TTC549 (cell line): ENCODE measurements at regions not wholly inside any gene's neighbourhood (a gene's known extent, or its start where the extent isn't known, plus 50 kb on each side); places are given as distances from the start of the nearest gene placed in this dataset.

ENCODE experiments used
- FAIRE-seq: peaks from 2 replicates; lab custom pipeline; 2012; peaks lifted over from hg19 to GRCh38; lab: Jason Lieb, UNC

DNA sequence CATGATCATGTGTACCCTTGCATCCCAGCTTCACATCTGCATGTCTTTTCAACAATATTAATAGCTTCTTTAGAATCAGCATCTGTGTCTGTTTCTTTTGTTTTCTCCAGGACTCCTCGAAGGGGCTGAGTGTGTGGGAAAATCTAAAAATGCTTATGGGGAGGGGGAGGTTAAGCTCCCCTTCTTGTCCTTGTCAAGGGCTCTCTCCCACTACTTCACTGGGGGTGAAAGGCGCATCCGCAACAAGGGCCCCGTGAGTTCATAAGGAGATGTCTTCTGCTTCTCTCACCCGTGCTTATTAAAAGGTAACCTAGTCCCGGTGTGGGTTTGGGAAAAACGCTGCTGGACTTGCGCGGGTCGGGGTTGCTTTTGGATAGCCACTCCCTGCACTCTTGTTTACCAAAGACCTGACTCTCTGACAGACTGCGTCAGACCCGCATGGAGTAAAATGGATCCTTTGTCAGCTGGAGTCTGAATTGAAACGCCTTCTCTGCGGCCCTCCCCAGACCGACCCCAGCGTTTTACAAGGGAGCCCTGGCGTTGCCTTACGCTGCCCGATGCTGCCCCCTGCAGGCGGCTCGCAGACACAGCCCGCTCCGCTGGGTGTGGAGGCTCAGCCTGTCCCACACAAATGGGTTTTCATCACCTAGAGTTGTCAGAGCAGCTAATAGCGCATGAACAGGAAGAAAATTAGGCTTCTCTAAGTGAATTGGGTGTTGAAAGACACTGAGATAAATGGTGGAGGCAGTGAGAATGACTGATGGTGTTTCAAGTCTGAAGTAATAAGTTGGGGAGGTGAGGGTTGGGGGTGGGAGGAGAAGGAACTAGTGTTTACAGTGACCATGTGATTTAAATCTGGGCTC is 53.8 kb downstream of the IER5 start:
- peak; percentile 88 for FAIRE-seq

- FAIRE-seq, result no peak
Observed at GRCh38 chr1:181143102-181143859, 54.8 kb downstream of the IER5 start.

- FAIRE-seq, result no peak
Observed at GRCh38 chr1:181144238-181144637, 55.7 kb downstream of the IER5 start.

GRCh38 chr1:181148636-181149035 is 60.1 kb downstream of the IER5 start:
- no peak for FAIRE-seq

DNA sequence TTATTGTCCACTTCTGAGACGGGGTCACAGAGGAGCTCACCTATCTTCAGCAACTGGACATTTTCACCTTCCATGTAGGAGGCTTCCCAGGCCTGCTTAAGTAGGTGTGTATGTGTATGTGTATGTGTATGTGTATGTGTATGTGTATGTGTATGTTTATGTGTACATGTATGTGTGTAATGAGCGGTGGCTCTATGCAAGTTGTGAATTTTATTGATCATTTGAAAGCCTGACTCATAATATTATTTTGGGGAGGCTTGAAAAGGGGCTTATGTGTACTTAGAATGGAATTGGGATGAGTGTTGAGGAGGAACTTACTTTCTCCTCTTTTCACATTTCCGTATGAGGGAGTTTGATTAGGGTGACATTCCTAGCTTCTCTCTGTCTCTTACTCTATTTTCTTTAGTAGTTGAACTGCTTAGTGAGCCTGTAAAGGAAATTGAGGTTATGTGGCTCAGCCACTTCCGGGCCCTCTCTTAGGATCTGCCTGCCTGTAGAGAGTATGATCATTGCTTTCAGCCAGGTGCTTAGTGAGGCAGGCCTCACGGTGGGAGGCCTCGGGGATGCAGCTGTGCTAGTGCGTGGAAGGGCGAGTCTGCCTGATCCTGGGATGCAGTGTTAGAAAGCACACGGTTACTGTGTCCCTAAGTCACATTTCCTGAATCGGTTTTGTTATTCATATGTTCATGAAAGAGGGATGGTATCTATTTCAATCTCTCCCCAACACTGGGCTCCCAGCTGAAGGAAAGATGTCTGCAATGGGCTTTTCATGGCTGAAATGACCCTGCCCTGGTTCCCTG is 61.0 kb downstream of the IER5 start:
- no peak for FAIRE-seq

GRCh38 chr1:181150273-181150672 is 61.8 kb downstream of the IER5 start:
- FAIRE-seq, result no peak

GRCh38 chr1:181150842-181151241 is 62.3 kb downstream of the IER5 start:
- FAIRE-seq, result no peak

- no peak for FAIRE-seq
Observed at GRCh38 chr1:181151378-181152326, 63.2 kb downstream of the IER5 start.

DNA sequence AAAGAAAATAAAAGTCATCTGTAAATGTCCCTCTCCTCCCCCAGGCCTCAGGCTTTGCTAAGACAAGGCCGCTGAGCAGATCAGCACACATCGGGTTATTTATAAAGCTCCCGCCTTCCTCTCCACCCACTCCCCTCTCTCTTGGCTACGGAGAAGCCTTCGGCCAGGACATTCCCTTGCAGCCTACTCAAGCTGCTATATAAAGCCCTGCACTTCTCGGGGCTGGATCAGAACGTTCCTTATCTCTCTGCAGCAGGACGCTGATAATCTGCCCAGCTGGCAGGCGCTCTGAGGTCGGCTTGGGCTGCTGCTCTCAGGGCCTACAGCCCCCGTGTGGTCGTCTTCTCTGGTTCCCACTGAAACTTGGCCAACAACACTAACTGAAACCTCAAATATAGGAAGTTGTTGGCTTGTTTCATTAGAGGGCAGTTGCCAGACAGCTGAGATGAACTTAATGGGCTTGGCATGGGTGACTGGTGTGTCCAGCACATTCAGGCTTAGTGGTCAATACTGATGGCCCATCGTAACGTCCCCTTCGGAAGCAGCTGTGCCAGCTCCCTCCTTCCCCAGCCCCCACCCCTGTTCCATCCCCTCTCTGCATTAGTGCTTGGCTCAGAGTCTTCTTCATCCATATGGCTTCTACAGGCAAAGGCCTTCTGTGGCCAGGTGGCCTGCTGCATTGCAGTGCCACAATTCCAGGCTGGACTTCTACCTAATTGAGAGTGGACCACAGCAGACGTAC is 64.6 kb downstream of the IER5 start:
- FAIRE-seq, result no peak

DNA sequence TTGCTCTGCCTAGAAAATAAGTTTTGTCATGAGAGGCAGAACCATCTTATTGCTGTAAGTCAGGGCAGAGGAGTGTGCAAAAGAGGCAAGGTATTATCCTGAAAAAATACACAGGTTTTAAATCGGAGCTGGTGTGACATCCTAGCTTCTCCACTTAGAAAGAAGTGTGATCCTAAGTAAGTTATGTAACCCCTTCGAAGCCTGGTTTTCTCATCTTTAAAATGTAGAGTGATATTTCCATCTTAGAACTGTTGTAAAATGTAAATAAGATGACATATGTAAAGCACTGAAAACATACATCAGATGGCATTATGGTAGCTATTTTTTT is 65.1 kb downstream of the IER5 start:
- no peak for FAIRE-seq

GRCh38 chr1:181155339-181155738 is 66.8 kb downstream of the IER5 start:
- FAIRE-seq, result no peak

DNA sequence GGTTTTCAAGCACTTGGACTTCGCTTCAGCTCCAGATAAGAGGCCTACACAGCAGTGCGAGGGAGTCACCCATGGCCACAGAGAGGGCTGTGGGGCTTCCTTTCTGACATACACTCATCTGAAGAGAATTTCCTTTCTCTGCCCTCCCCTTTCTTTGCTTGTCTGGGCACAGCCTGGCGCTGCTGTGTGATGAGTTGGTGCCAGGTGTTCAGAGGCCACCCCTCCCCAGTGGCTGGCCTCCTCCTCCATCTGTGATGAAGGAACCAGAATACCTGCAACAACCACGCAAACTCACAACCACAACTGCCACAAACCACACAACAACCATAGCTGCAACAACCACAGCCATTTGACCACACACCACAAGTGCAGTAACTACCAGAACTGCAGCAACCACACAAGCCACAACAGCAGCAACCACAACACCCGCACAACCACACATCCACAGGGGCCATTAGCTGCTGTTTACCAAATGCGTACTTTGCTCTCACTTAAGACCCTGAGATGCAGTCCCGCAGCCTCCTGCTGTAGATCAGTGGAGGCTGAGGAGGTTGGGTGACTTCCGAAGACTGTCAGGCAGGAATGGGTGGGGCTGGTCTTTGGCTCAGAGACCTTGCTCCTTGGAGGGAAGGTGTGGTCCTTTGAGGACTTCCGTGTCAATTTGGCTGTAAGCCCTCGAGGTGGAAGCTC is 71.1 kb downstream of the IER5 start:
- no peak for FAIRE-seq

- no peak for FAIRE-seq
Observed at GRCh38 chr1:181160322-181160721, 71.8 kb downstream of the IER5 start.

GRCh38 chr1:181160998-181161870 is 72.7 kb downstream of the IER5 start:
- FAIRE-seq, result no peak

- FAIRE-seq, result no peak
Observed at GRCh38 chr1:181163662-181164061, 75.2 kb downstream of the IER5 start.

DNA sequence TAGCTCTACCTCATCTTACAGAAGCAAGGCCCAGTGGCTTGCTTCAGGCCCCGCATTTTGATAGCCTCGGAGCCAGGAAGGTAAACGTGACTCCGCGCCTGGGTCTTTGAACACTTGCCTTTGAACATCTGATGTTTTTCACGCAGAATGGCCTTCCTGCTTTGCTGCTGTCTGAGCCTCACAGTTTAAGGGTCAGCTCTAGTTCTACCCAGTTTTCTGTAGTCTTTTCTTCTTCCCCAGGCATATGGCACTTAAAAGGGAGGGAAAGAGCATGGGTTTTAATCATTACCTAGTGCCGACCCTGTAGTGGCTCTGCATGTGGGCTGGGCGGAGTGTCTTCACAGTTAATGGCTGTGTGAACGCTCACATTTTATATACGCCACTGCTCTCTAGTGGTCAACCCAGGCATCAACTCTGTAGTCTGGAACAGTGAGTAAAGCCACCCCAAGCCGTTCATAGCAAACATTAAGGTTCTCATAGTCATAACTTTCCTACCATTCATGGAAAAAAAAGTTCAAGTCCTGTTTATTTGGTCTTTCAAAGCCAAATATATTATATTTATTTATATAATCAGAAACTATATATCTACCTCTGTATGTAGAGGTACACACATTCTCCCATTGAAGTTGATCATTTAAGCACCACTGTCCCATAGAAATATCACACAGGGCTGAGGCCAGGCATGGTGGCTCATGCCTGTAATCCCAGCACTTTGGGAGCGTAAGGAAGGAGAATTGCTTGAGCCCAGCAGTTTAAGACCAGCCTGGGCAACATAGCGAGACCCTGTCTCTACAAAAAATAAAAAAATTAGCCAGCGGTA is 78.1 kb downstream of the IER5 start:
- peak; percentile 97 for FAIRE-seq

GRCh38 chr1:181169281-181169865 is 80.9 kb downstream of the IER5 start:
- FAIRE-seq, result no peak

- FAIRE-seq, result no peak
Observed at GRCh38 chr1:181170194-181170593, 81.7 kb downstream of the IER5 start.
